Keratinocyte (primary cell): ENCODE measurements at regions not wholly inside any gene's neighbourhood (a gene's known extent, or its start where the extent isn't known, plus 50 kb on each side); places are given as distances from the start of the nearest gene placed in this dataset.

Experiments
- DNase-seq: peaks from one replicate; pipeline ENCODE4 v3.0.0-alpha.2; 2011; ENCODE audit warnings: low read depth, missing footprints, low spot score
- FAIRE-seq: peaks from 2 replicates; lab custom pipeline; 2011; peaks lifted over from hg19 to GRCh38; lab: Jason Lieb, UNC
- H2AFZ ChIP-seq: 2 replicates; pipeline ENCODE4 v1.6.0; 2012; ENCODE audit warnings: low read length, control low read depth, inconsistent platforms; ENCODE audit not compliant: control insufficient read depth
- H3K27ac ChIP-seq: 2 replicates; pipeline ENCODE4 v1.5.1; 2011; ENCODE audit warnings: low read length; ENCODE audit not compliant: control insufficient read depth, insufficient read depth
- H3K27me3 ChIP-seq: 3 replicates; pipeline ENCODE4 v1.6.0; 2011; ENCODE audit warnings: low read length; ENCODE audit not compliant: control insufficient read depth, insufficient read depth; ENCODE audit errors: extremely low read depth
- H3K36me3 ChIP-seq, 2 experiments: 2 replicates in 1 of 2; 3 replicates in 1 of 2; pipeline ENCODE4 v1.5.1; 2011; ENCODE audit warnings: low read length in 2 of 2, mild to moderate bottlenecking in 1 of 2; ENCODE audit not compliant: control insufficient read depth in 2 of 2, insufficient read depth in 2 of 2; ENCODE audit errors: extremely low read depth in 1 of 2
- H3K4me1 ChIP-seq: 3 replicates; pipeline ENCODE4 v1.5.1; 2011; ENCODE audit warnings: low read length; ENCODE audit not compliant: control insufficient read depth, insufficient read depth; ENCODE audit errors: extremely low read depth
- H3K4me2 ChIP-seq: 3 replicates; pipeline ENCODE4 v1.6.0; 2011; ENCODE audit warnings: low read depth, low read length; ENCODE audit not compliant: control insufficient read depth, insufficient read depth; ENCODE audit errors: extremely low read depth
- H3K4me3 ChIP-seq, 3 experiments: fragments of 200-600 bp in 1 of 3; sonication (generic) in 1 of 3; 2 replicates in 2 of 3; 3 replicates in 1 of 3; pipeline ENCODE4 v1.5.1; 2011 to 2016; ENCODE audit warnings: low read length in 3 of 3, mild to moderate bottlenecking in 3 of 3, control low read depth in 2 of 3, inconsistent platforms in 1 of 3, low read depth in 1 of 3, mixed read lengths in 1 of 3, mixed run types in 1 of 3, moderate library complexity in 1 of 3; ENCODE audit not compliant: control insufficient read depth in 2 of 3, insufficient read depth in 2 of 3; ENCODE audit errors: extremely low read depth in 1 of 3
- H3K79me2 ChIP-seq: 2 replicates; pipeline ENCODE4 v1.6.0; 2012; ENCODE audit warnings: low read length; ENCODE audit not compliant: control insufficient read depth, insufficient read depth
- H3K9ac ChIP-seq: 3 replicates; pipeline ENCODE4 v1.6.0; 2011; ENCODE audit warnings: low read length; ENCODE audit not compliant: control insufficient read depth, insufficient read depth; ENCODE audit errors: extremely low read depth
- H3K9me1 ChIP-seq: 3 replicates; pipeline ENCODE4 v1.6.0; 2011; ENCODE audit warnings: low read length; ENCODE audit not compliant: control insufficient read depth, insufficient read depth; ENCODE audit errors: extremely low read depth
- H3K9me3 ChIP-seq: 2 replicates; pipeline ENCODE4 v1.5.1; 2012; ENCODE audit warnings: low read depth, low read length; ENCODE audit not compliant: control insufficient read depth
- H4K20me1 ChIP-seq: 3 replicates; pipeline ENCODE4 v1.6.0; 2011; ENCODE audit warnings: low read length; ENCODE audit not compliant: control insufficient read depth, insufficient read depth; ENCODE audit errors: extremely low read depth
- CTCF ChIP-seq, 3 experiments: IDR thresholded peaks in 1 of 3; conservative IDR thresholded peaks in 1 of 3; optimal IDR thresholded peaks in 1 of 3; 2 replicates in 2 of 3; 3 replicates in 1 of 3; pipeline versions ENCODE3 to v1.5.1; 2011; ENCODE audit warnings: low read length in 3 of 3, mild to moderate bottlenecking in 3 of 3, moderate library complexity in 2 of 3, control low read depth in 1 of 3, inconsistent platforms in 1 of 3; ENCODE audit not compliant: insufficient read depth in 2 of 3; ENCODE audit errors: extremely low read depth in 1 of 3
- EZH2 ChIP-seq: IDR thresholded peaks from one replicate; pipeline ENCODE4 v1.6.1; 2012; ENCODE audit warnings: inconsistent platforms, mild to moderate bottlenecking, low read length, moderate library complexity
- dilution Hi-C: fragments of 300-500 bp; cut with MboI; formaldehyde crosslinking; loops from one replicate; pipeline ENCODE4 v1.7.0; 2020; ENCODE audit warnings: low sequenced_read_pairs; ENCODE audit not compliant: extremely low pct_ligation_motif_present

- Histone ChIP-seq H3K79me2 (no peaks in the 10 kb centered on the region), H3K9ac (no peak overlapping the region), H3K9me3 (no peaks in the 10 kb centered on the region), H3K4me3 (no peak overlapping the region), H4K20me1 (no peaks in the 10 kb centered on the region), H3K9me1 (no peaks in the 10 kb centered on the region), H3K4me1 (no peaks in the 10 kb centered on the region), H3K4me2 (no peak overlapping the region), H3K27me3 (no peaks in the 10 kb centered on the region), H2AFZ (no peak overlapping the region), H3K27ac (no peak overlapping the region), H3K36me3 (no peaks in the 10 kb centered on the region)
- dilution Hi-C loops, result no loop called here
- DNase-seq, result no peak
- FAIRE-seq, result no peak
- TF ChIP-seq CTCF (optimal IDR thresholded peaks at IDR 0.05 in 1 of 3, IDR thresholded peaks at IDR 0.05 in 1 of 3, conservative IDR thresholded peaks at IDR 0.05 in 1 of 3; ENCODE audit: extremely low read depth in 1 of 3, insufficient read depth in 2 of 3, low read length in 3 of 3) (no peak), EZH2 (no peak)
Observed at GRCh38 chr6:9875605-9876353, 539.1 kb downstream of the TFAP2A start.

GRCh38 chr6:9862603-9863167, 552.2 kb downstream of the TFAP2A start:
- H3K4me3 ChIP-seq, result no peak overlapping the region
- no peaks in the 10 kb centered on the region for H3K9me3 ChIP-seq
- dilution Hi-C loops, result no loop called here
- H3K9ac ChIP-seq, result no peak overlapping the region
- H3K4me1 ChIP-seq, result no peaks in the 10 kb centered on the region
- no peaks in the 10 kb centered on the region for H4K20me1 ChIP-seq
- DNase-seq, result no peak
- no peaks in the 10 kb centered on the region for H3K9me1 ChIP-seq
- no peak for FAIRE-seq
- H3K79me2 ChIP-seq, result no peaks in the 10 kb centered on the region
- no peak overlapping the region for H3K4me2 ChIP-seq
- no peaks in the 10 kb centered on the region for H3K27me3 ChIP-seq
- H3K27ac ChIP-seq, result no peak overlapping the region
- no peaks in the 10 kb centered on the region for H3K36me3 ChIP-seq
- TF ChIP-seq CTCF (optimal IDR thresholded peaks at IDR 0.05 in 1 of 3, IDR thresholded peaks at IDR 0.05 in 1 of 3, conservative IDR thresholded peaks at IDR 0.05 in 1 of 3; ENCODE audit: extremely low read depth in 1 of 3, insufficient read depth in 2 of 3, low read length in 3 of 3), result no peak
- no peak for TF ChIP-seq EZH2
- H2AFZ ChIP-seq, result no peak overlapping the region
